WTC11 (cell line): ENCODE measurements at regions not wholly inside any gene's neighbourhood (a gene's known extent, or its start where the extent isn't known, plus 50 kb on each side); places are given as distances from the start of the nearest gene placed in this dataset.

Experiments
- ATAC-seq: fragments of 200-7000 bp; cut with Tn5 transposase; 2 replicates; pipeline ENCODE4 v1.10.0; 2021; ENCODE audit warnings: mild to moderate bottlenecking, moderate library complexity
- CTCF ChIA-PET: fragments of 300-600 bp; sonication (Branson Sonifier 250); formaldehyde crosslinking; loops from one replicate; lab custom pipeline; 2021; ENCODE audit warnings: antibody characterized with exemption; lab: Charles Lee
- POLR2A ChIA-PET: fragments of 350-600 bp; sonication (Branson Sonifier 250); formaldehyde crosslinking; loops from one replicate; lab custom pipeline; 2021; ENCODE audit warnings: antibody characterized with exemption; lab: Charles Lee
- DNase-seq: peaks from one replicate; pipeline ENCODE4 v3.0.0; 2021; ENCODE audit warnings: low spot score
- H3K27ac Mint-ChIP-seq: 2 replicates; pipeline ENCODE4 v1.8.0; 2021; ENCODE audit warnings: mixed read lengths
- H3K27me3 Mint-ChIP-seq: 2 replicates; pipeline ENCODE4 v1.8.0; 2021; ENCODE audit warnings: low read depth, mild to moderate bottlenecking, moderate library complexity, mixed read lengths
- H3K36me3 Mint-ChIP-seq: 2 replicates; pipeline ENCODE4 v1.8.0; 2021; ENCODE audit warnings: mixed read lengths
- H3K4me1 Mint-ChIP-seq: 2 replicates; pipeline ENCODE4 v1.8.0; 2022; ENCODE audit warnings: mixed read lengths
- H3K4me3 Mint-ChIP-seq: 2 replicates; pipeline ENCODE4 v1.8.0; 2021; ENCODE audit warnings: mild to moderate bottlenecking, moderate library complexity, mixed read lengths
- H3K9me3 Mint-ChIP-seq: 2 replicates; pipeline ENCODE4 v1.8.0; 2021; ENCODE audit warnings: mixed read lengths
- ATF6 ChIP-seq: sonication (generic); formaldehyde crosslinking; IDR thresholded peaks from 2 replicates; pipeline ENCODE4 v1.8.1; 2023; ENCODE audit warnings: mild to moderate bottlenecking, missing genetic modification reagents
- CDX4 ChIP-seq: fragments of 250-450 bp; sonication (Bioruptor Pico); IDR thresholded peaks from 2 replicates; pipeline ENCODE4 v1.9.0; 2021; ENCODE audit warnings: moderate library complexity, mild to moderate bottlenecking, inconsistent platforms, borderline replicate concordance
- ETV6 ChIP-seq: sonication (generic); formaldehyde crosslinking; IDR thresholded peaks from 2 replicates; pipeline ENCODE4 v1.8.1; 2022; ENCODE audit warnings: mild to moderate bottlenecking, missing genetic modification reagents
- FOXJ3 ChIP-seq: sonication (generic); formaldehyde crosslinking; IDR thresholded peaks from 2 replicates; pipeline ENCODE4 v1.9.0; 2021; ENCODE audit warnings: missing genetic modification reagents, mild to moderate bottlenecking, borderline replicate concordance
- FOXP1 ChIP-seq: sonication (generic); formaldehyde crosslinking; IDR thresholded peaks from 2 replicates; pipeline ENCODE4 v1.8.0; 2022; ENCODE audit warnings: missing genetic modification reagents, mild to moderate bottlenecking, moderate library complexity, borderline replicate concordance
- GTF2I ChIP-seq: fragments of 250-450 bp; sonication (Bioruptor Pico); conservative IDR thresholded peaks from 2 replicates; pipeline ENCODE4 v1.4.0; 2021; ENCODE audit warnings: mild to moderate bottlenecking
- JUN ChIP-seq: sonication (generic); formaldehyde crosslinking; IDR thresholded peaks from 2 replicates; pipeline ENCODE4 v1.8.0; 2023; ENCODE audit warnings: mild to moderate bottlenecking, missing genetic modification reagents
- MXD4 ChIP-seq: fragments of 250-450 bp; sonication (Bioruptor Pico); IDR thresholded peaks from 2 replicates; pipeline ENCODE4 v1.8.0; 2021; ENCODE audit warnings: mild to moderate bottlenecking, moderate library complexity, borderline replicate concordance
- NR2C2 ChIP-seq: sonication (generic); formaldehyde crosslinking; IDR thresholded peaks from 2 replicates; pipeline ENCODE4 v1.8.0; 2022; ENCODE audit warnings: mild to moderate bottlenecking, missing genetic modification reagents
- SMAD4 ChIP-seq: sonication (generic); formaldehyde crosslinking; IDR thresholded peaks from 2 replicates; pipeline ENCODE4 v1.8.0; 2022; ENCODE audit warnings: mild to moderate bottlenecking, missing genetic modification reagents
- SOX15 ChIP-seq: fragments of 250-450 bp; sonication (Bioruptor Pico); IDR thresholded peaks from 2 replicates; pipeline ENCODE4 v1.9.0; 2021; ENCODE audit warnings: mild to moderate bottlenecking
- ZNF121 ChIP-seq: sonication (generic); formaldehyde crosslinking; IDR thresholded peaks from 2 replicates; pipeline ENCODE4 v1.8.0; 2023; ENCODE audit warnings: missing genetic modification reagents
- ZNF396 ChIP-seq: fragments of 250-450 bp; sonication (Bioruptor Pico); IDR thresholded peaks from 2 replicates; pipeline ENCODE4 v1.8.0; 2021; ENCODE audit warnings: mild to moderate bottlenecking, moderate library complexity, borderline replicate concordance
- ZNF423 ChIP-seq: fragments of 250-450 bp; sonication (Bioruptor Pico); IDR thresholded peaks from 2 replicates; pipeline ENCODE4 v2.1.2; 2022; ENCODE audit warnings: mild to moderate bottlenecking, moderate library complexity
- ZNF532 ChIP-seq: fragments of 250-450 bp; sonication (Bioruptor Pico); IDR thresholded peaks from 2 replicates; pipeline ENCODE4 v1.9.0; 2021; ENCODE audit warnings: mild to moderate bottlenecking, borderline replicate concordance
- TF ChIP-seq, protein P1 (sequence below): sonication (generic); formaldehyde crosslinking; IDR thresholded peaks from 2 replicates; pipeline ENCODE4 v1.8.0; 2023; ENCODE audit warnings: missing genetic modification reagents, mild to moderate bottlenecking, borderline replicate concordance
- TF ChIP-seq, protein P2 (sequence below): sonication (generic); formaldehyde crosslinking; IDR thresholded peaks from 2 replicates; pipeline ENCODE4 v1.8.0; 2022; ENCODE audit warnings: missing genetic modification reagents

DNA sequence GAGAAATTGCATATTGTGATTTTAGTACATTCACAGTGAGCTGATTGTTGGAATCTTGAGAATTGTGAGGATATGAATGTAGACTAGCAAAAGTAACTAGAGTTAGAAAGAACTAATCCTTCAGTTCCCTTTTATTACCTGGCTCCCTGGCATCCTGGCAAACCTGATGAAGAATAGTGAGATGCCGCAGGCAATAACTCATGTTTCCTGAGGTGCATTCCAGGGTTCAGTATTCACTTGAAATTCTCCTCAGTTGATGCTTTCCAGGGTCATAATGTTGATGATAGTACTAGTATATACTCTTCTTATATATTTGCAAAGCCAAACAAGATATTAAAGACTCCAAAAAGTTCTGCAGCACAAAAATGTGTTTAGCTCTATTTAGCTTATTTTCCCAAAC lies 432.1 kb upstream of the CELF4 start (continued):
- TF ChIP-seq ZNF532 (CRISPR knock-in tag) (no peak), SMAD4 (no peak)

DNA sequence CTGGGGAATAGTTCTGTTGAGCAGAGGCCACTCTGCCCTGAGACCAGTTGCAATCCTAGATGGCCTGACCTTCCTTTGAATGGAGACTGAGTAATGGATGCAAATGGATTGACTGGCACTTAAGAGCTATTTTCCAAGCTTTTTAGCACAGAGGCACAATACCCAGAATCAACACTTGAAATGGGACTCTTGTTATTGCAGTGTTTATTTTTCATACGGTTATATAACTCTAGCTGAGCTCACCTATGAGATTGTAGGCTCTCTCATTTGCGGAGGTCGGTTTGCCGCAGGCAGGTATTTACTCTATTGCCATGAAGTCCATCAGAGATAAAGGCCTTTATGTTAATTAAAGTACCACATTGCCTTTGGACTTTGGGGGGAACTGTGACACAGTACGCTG lies 422.3 kb upstream of the CELF4 start:
- no peaks in the 10 kb centered on the region for H3K36me3 Mint-ChIP-seq
- H3K4me1 Mint-ChIP-seq = peaks cover 20% of the 10 kb centered on the region
- ChIA-PET CTCF (no interaction called here), POLR2A (no interaction called here)
- H3K27ac Mint-ChIP-seq = no peak overlapping the region
- ATAC-seq (no peak; the same call in 1 of the 2 replicates), DNase-seq (no peak)
- H3K9me3 Mint-ChIP-seq = no peaks in the 10 kb centered on the region
- no peak overlapping the region for H3K4me3 Mint-ChIP-seq
- no peaks in the 10 kb centered on the region for H3K27me3 Mint-ChIP-seq
- TF ChIP-seq NR2C2 (CRISPR knock-in tag) (no peak), FOXP1 (CRISPR knock-in tag) (no peak), SMAD4 (no peak), ZNF396 (CRISPR knock-in tag) (no peak), ETV6 (CRISPR knock-in tag) (no peak), ZNF423 (CRISPR knock-in tag) (no peak), ZNF121 (CRISPR knock-in tag) (no peak), FOXJ3 (no peak), MXD4 (CRISPR knock-in tag) (no peak), SOX15 (CRISPR knock-in tag) (no peak), ZNF532 (CRISPR knock-in tag) (no peak), CDX4 (no peak), ATF6 (CRISPR knock-in tag) (no peak), GTF2I (no peak), JUN (CRISPR knock-in tag) (no peak)
- TF ChIP-seq, protein P1, sequence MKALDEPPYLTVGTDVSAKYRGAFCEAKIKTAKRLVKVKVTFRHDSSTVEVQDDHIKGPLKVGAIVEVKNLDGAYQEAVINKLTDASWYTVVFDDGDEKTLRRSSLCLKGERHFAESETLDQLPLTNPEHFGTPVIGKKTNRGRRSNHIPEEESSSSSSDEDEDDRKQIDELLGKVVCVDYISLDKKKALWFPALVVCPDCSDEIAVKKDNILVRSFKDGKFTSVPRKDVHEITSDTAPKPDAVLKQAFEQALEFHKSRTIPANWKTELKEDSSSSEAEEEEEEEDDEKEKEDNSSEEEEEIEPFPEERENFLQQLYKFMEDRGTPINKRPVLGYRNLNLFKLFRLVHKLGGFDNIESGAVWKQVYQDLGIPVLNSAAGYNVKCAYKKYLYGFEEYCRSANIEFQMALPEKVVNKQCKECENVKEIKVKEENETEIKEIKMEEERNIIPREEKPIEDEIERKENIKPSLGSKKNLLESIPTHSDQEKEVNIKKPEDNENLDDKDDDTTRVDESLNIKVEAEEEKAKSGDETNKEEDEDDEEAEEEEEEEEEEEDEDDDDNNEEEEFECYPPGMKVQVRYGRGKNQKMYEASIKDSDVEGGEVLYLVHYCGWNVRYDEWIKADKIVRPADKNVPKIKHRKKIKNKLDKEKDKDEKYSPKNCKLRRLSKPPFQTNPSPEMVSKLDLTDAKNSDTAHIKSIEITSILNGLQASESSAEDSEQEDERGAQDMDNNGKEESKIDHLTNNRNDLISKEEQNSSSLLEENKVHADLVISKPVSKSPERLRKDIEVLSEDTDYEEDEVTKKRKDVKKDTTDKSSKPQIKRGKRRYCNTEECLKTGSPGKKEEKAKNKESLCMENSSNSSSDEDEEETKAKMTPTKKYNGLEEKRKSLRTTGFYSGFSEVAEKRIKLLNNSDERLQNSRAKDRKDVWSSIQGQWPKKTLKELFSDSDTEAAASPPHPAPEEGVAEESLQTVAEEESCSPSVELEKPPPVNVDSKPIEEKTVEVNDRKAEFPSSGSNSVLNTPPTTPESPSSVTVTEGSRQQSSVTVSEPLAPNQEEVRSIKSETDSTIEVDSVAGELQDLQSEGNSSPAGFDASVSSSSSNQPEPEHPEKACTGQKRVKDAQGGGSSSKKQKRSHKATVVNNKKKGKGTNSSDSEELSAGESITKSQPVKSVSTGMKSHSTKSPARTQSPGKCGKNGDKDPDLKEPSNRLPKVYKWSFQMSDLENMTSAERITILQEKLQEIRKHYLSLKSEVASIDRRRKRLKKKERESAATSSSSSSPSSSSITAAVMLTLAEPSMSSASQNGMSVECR (CRISPR knock-in tag) = no peak
- TF ChIP-seq, protein P2, sequence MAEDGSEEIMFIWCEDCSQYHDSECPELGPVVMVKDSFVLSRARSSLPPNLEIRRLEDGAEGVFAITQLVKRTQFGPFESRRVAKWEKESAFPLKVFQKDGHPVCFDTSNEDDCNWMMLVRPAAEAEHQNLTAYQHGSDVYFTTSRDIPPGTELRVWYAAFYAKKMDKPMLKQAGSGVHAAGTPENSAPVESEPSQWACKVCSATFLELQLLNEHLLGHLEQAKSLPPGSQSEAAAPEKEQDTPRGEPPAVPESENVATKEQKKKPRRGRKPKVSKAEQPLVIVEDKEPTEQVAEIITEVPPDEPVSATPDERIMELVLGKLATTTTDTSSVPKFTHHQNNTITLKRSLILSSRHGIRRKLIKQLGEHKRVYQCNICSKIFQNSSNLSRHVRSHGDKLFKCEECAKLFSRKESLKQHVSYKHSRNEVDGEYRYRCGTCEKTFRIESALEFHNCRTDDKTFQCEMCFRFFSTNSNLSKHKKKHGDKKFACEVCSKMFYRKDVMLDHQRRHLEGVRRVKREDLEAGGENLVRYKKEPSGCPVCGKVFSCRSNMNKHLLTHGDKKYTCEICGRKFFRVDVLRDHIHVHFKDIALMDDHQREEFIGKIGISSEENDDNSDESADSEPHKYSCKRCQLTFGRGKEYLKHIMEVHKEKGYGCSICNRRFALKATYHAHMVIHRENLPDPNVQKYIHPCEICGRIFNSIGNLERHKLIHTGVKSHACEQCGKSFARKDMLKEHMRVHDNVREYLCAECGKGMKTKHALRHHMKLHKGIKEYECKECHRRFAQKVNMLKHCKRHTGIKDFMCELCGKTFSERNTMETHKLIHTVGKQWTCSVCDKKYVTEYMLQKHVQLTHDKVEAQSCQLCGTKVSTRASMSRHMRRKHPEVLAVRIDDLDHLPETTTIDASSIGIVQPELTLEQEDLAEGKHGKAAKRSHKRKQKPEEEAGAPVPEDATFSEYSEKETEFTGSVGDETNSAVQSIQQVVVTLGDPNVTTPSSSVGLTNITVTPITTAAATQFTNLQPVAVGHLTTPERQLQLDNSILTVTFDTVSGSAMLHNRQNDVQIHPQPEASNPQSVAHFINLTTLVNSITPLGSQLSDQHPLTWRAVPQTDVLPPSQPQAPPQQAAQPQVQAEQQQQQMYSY (CRISPR knock-in tag) = no peak
